VCaP (cell line): ENCODE measurements at regions not wholly inside any gene's neighbourhood (a gene's known extent, or its start where the extent isn't known, plus 50 kb on each side); places are given as distances from the start of the nearest gene placed in this dataset.

Experiments
- H3K27ac ChIP-seq: fragments of 450-650 bp; 2 replicates; pipeline ENCODE4 v1.5.1; 2017
- CTCF ChIP-seq: fragments of 450-650 bp; conservative IDR thresholded peaks from 2 replicates; pipeline ENCODE4 v1.5.1; 2017; ENCODE audit warnings: mild to moderate bottlenecking, moderate library complexity

DNA sequence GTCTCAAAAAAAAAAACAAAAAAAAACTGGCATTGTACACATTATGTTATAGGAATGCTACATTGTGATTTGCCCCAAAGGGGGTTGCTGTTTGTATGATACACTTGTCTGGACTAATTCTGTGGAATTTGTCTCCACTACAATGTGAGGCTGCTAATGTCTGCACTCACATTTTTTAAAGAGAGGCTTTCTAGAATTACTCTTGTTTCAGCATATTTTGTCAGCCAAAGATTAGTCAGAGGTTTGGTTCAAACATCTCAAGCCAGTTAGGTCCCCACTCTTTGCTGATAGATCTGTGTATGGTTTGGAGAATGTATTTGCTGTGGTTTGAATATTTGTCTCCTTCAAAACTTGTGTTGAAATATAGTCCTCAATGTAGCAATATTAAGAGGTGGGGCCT is 59.3 kb upstream of the ZNF169 start:
- H3K27ac ChIP-seq, result no peak overlapping the region
- TF ChIP-seq CTCF, result no peak

DNA sequence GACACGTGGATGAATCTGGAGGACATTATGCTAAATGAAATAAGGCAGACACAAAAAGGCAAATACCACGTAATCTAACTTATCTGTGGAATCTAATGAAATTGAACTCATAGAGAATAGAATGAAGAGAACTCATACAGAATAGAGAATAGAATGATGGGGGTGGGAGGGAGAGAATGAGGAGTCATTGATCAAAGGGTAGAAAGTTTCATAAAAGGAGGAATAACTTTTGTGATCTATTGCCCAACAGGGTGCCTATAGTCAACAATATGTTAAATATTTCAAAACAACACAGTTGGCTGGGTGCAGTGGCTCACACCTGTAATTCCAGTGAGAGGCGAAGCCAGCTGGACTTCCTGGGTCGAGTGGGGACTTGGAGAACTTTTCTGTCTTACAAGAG is 54.9 kb upstream of the ZNF169 start:
- no peak for TF ChIP-seq CTCF
- no peak overlapping the region for H3K27ac ChIP-seq

- no peak overlapping the region for H3K27ac ChIP-seq
- TF ChIP-seq CTCF, result no peak
Measured at GRCh38 chr9:94207781-94208180, 51.3 kb upstream of the ZNF169 start.
